D721Med (cell line): ENCODE measurements at regions not wholly inside any gene's neighbourhood (a gene's known extent, or its start where the extent isn't known, plus 50 kb on each side); places are given as distances from the start of the nearest gene placed in this dataset.
"Not testable (repeated sequence)": the region's sequence is repeated elsewhere in the genome, so short reads cannot be mapped to it uniquely, and the experiment has no call there.

Experiments
- DNase-seq: peaks from one replicate; pipeline ENCODE4 v3.0.0; 2011; ENCODE audit warnings: low spot score; ENCODE audit not compliant: insufficient read length
- FAIRE-seq: peaks from 2 replicates; lab custom pipeline; 2011; peaks lifted over from hg19 to GRCh38; lab: Jason Lieb, UNC
- CTCF ChIP-seq: IDR thresholded peaks from 2 replicates; pipeline ENCODE4 v1.5.1; 2012; ENCODE audit warnings: mild to moderate bottlenecking, control low read depth; ENCODE audit not compliant: insufficient read depth; ENCODE audit errors: missing control alignments

- FAIRE-seq (no peak), DNase-seq (no peak)
- no peak for TF ChIP-seq CTCF
Measured at GRCh38 chr5:117732264-117732663, 1157.6 kb upstream of the SEMA6A start.

DNA sequence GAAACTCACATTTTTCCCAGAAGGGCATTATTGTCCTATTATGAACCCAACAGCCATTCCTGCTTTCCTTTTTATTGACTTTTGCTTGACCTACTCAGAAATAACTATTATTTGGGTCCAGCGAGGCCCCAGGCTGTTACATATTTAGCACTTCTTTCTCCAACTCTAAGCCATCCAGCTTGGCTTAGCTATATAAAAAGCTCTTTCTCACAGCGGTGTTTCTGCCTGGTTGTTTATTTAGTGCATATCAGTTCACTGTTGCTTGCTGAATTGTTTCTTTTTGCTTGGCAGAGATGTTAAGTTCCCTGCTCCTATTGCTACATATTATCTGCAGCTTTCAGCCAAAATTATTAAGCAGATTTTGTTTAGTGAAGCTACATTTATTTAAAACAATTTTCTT lies 1156.8 kb upstream of the SEMA6A start:
- FAIRE-seq (no peak), DNase-seq (no peak)
- no peak for TF ChIP-seq CTCF

- FAIRE-seq, result not testable (repeated sequence)
Measured at GRCh38 chr5:117720784-117721183, 1146.2 kb upstream of the SEMA6A start.

GRCh38 chr5:117719413-117719812 lies 1144.8 kb upstream of the SEMA6A start:
- FAIRE-seq, result no peak

More at GRCh38 chr5:117720784-117721183, 1146.2 kb upstream of the SEMA6A start:
- DNase-seq, result not testable (repeated sequence)

GRCh38 chr5:117713585-117714198 lies 1139.1 kb upstream of the SEMA6A start:
- no peak for TF ChIP-seq CTCF
- FAIRE-seq (peak; percentile 29), DNase-seq (no peak)

More at GRCh38 chr5:117719413-117719812, 1144.8 kb upstream of the SEMA6A start:
- no peak for TF ChIP-seq CTCF
- DNase-seq, result no peak

DNA sequence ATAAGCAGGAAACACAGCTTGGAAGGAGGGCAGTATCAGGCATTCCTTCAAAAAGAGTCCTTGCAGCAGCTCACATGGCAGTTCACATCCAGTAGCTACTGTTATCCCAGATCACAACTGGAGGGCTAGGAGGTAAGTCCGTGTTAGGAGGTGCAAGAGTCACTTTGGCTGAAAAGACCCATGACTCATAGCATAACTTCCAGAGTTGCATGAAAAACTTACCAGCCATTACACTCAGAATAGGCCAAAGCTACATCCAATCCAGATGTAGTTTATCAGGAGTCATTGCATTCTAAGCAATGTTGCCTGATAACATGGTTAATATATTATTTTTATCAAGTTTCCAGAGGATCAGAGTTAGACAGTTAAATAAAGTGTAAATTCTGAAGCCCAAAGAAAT lies 1126.4 kb upstream of the SEMA6A start:
- TF ChIP-seq CTCF, result no peak
- DNase-seq (no peak), FAIRE-seq (no peak)

- no peak for TF ChIP-seq CTCF
- no peak for FAIRE-seq
- DNase-seq, result no peak
Measured at GRCh38 chr5:117692606-117693005, 1118.0 kb upstream of the SEMA6A start.
